GM08714 (cell line): ENCODE measurements at regions not wholly inside any gene's neighbourhood (a gene's known extent, or its start where the extent isn't known, plus 50 kb on each side); places are given as distances from the start of the nearest gene placed in this dataset.

Experiments used
- H3K4me3 ChIP-seq: fragments of 200-500 bp; sonication (Bioruptor generic); 2 replicates; pipeline ENCODE4 v1.5.1; 2014; ENCODE audit warnings: mild to moderate bottlenecking, low read length, inconsistent platforms
- ZNF274 ChIP-seq: IDR thresholded peaks from 2 replicates; pipeline ENCODE4 v1.6.1; 2012; ENCODE audit warnings: mild to moderate bottlenecking, low read depth, low read length

- no peak for TF ChIP-seq ZNF274
- H3K4me3 ChIP-seq = no peak overlapping the region
These were observed 301.9 kb upstream of the PRKCQ start for GRCh38 chr10:6881987-6882386.

- no peak overlapping the region for H3K4me3 ChIP-seq
- TF ChIP-seq ZNF274 = no peak
These were observed 297.8 kb upstream of the PRKCQ start for GRCh38 chr10:6877722-6878392.

GRCh38 chr10:6877336-6877721 is 297.3 kb upstream of the PRKCQ start:
- no peak for TF ChIP-seq ZNF274
- no peak overlapping the region for H3K4me3 ChIP-seq

- no peak for TF ChIP-seq ZNF274
- H3K4me3 ChIP-seq = no peak overlapping the region
These were observed 295.3 kb upstream of the PRKCQ start for GRCh38 chr10:6875269-6875865.

GRCh38 chr10:6871128-6871527 is 291.1 kb upstream of the PRKCQ start:
- H3K4me3 ChIP-seq = no peak overlapping the region
- TF ChIP-seq ZNF274 = no peak

- TF ChIP-seq ZNF274 = no peak
- no peak overlapping the region for H3K4me3 ChIP-seq
These were observed 288.1 kb upstream of the PRKCQ start for GRCh38 chr10:6868036-6868725.

- no peak for TF ChIP-seq ZNF274
- H3K4me3 ChIP-seq = no peak overlapping the region
These were observed 286.7 kb upstream of the PRKCQ start for GRCh38 chr10:6866757-6867156.

- TF ChIP-seq ZNF274 = no peak
- H3K4me3 ChIP-seq = no peak overlapping the region
These were observed 284.1 kb upstream of the PRKCQ start for GRCh38 chr10:6864142-6864541.

GRCh38 chr10:6863381-6863780 is 283.3 kb upstream of the PRKCQ start:
- no peak for TF ChIP-seq ZNF274
- H3K4me3 ChIP-seq = no peak overlapping the region

GRCh38 chr10:6850452-6850851 is 270.4 kb upstream of the PRKCQ start:
- H3K4me3 ChIP-seq = no peak overlapping the region
- TF ChIP-seq ZNF274 = no peak

- TF ChIP-seq ZNF274 = no peak
- H3K4me3 ChIP-seq = no peak overlapping the region
These were observed 267.5 kb upstream of the PRKCQ start for GRCh38 chr10:6847561-6847960.

GRCh38 chr10:6843894-6844650 is 264.0 kb upstream of the PRKCQ start:
- no peak for TF ChIP-seq ZNF274

GRCh38 chr10:6843481-6843881 is 263.4 kb upstream of the PRKCQ start:
- no peak for TF ChIP-seq ZNF274
- no peak overlapping the region for H3K4me3 ChIP-seq

More at GRCh38 chr10:6843894-6844650, 264.0 kb upstream of the PRKCQ start:
- H3K4me3 ChIP-seq = no peak overlapping the region

- no peak for TF ChIP-seq ZNF274
- no peak overlapping the region for H3K4me3 ChIP-seq
These were observed 262.6 kb upstream of the PRKCQ start for GRCh38 chr10:6842722-6843121.
